Left lobe of liver (tissue), 2 donors: ENCODE measurements at regions not wholly inside any gene's neighbourhood (a gene's known extent, or its start where the extent isn't known, plus 50 kb on each side); places are given as distances from the start of the nearest gene placed in this dataset.

ENCODE experiments used
- ATAC-seq: fragments of 200-7000 bp; cut with Tn5 transposase; one replicate; pipeline ENCODE4 v1.9.1; 2020; ENCODE audit warnings: mild to moderate bottlenecking, moderate library complexity
- DNase-seq: peaks from one replicate; pipeline ENCODE4 v3.0.0-alpha.2; 2020; ENCODE audit warnings: low spot score
- donor health status: DM: no; HTN: no; CAD: no; lungs with moderate emphysema.
- donor health status: DM: no; HTN: yes; CAD: no.

GRCh38 chr4:98771959-98772632 lies 113.7 kb upstream of the TSPAN5 start:
- no peak for DNase-seq
- no peak for ATAC-seq

- ATAC-seq (no peak), DNase-seq (no peak)
Measured at GRCh38 chr4:98765771-98766170, 107.4 kb upstream of the TSPAN5 start.

GRCh38 chr4:98758182-98758581 lies 99.8 kb upstream of the TSPAN5 start:
- ATAC-seq (no peak), DNase-seq (no peak)

- ATAC-seq (no peak), DNase-seq (no peak)
Measured at GRCh38 chr4:98754736-98755135, 96.3 kb upstream of the TSPAN5 start.

- ATAC-seq = no peak
- no peak for DNase-seq
Measured at GRCh38 chr4:98749206-98749605, 90.8 kb upstream of the TSPAN5 start.

- no peak for DNase-seq
- ATAC-seq = no peak
Measured at GRCh38 chr4:98748609-98749008, 90.2 kb upstream of the TSPAN5 start.

GRCh38 chr4:98747393-98748091 lies 89.1 kb upstream of the TSPAN5 start:
- no peak for DNase-seq
- no peak for ATAC-seq

- no peak for ATAC-seq
- no peak for DNase-seq
Measured at GRCh38 chr4:98746936-98747335, 88.5 kb upstream of the TSPAN5 start.

GRCh38 chr4:98746530-98746929 lies 88.1 kb upstream of the TSPAN5 start:
- DNase-seq (no peak), ATAC-seq (no peak)

- no peak for DNase-seq
- ATAC-seq = peak; percentile 80
Measured at GRCh38 chr4:98745366-98745765, 87.0 kb upstream of the TSPAN5 start.

- ATAC-seq (no peak), DNase-seq (no peak)
Measured at GRCh38 chr4:98744372-98745150, 86.2 kb upstream of the TSPAN5 start.

GRCh38 chr4:98741952-98742351 lies 83.5 kb upstream of the TSPAN5 start:
- DNase-seq (no peak), ATAC-seq (no peak)

GRCh38 chr4:98739751-98740150 lies 81.3 kb upstream of the TSPAN5 start:
- DNase-seq (no peak), ATAC-seq (no peak)

GRCh38 chr4:98733601-98734000 lies 75.2 kb upstream of the TSPAN5 start:
- no peak for ATAC-seq
- no peak for DNase-seq

- no peak for ATAC-seq
- no peak for DNase-seq
Measured at GRCh38 chr4:98728871-98729270, 70.5 kb upstream of the TSPAN5 start.

GRCh38 chr4:98728433-98728832 lies 70.0 kb upstream of the TSPAN5 start:
- ATAC-seq = peak; percentile 53

GRCh38 chr4:98722000-98722399 lies 63.6 kb upstream of the TSPAN5 start:
- DNase-seq (no peak), ATAC-seq (no peak)

More at GRCh38 chr4:98728433-98728832, 70.0 kb upstream of the TSPAN5 start:
- DNase-seq = no peak

- DNase-seq (no peak), ATAC-seq (no peak)
Measured at GRCh38 chr4:98720871-98721480, 62.6 kb upstream of the TSPAN5 start.

GRCh38 chr4:98716796-98717195 lies 58.4 kb upstream of the TSPAN5 start:
- no peak for ATAC-seq
- DNase-seq = no peak

GRCh38 chr4:98712607-98713006 lies 54.2 kb upstream of the TSPAN5 start:
- DNase-seq = no peak
- ATAC-seq = no peak

- ATAC-seq = no peak
- DNase-seq = no peak
Measured at GRCh38 chr4:98711526-98711925, 53.1 kb upstream of the TSPAN5 start.

GRCh38 chr4:98710831-98711230 lies 52.4 kb upstream of the TSPAN5 start:
- ATAC-seq = no peak

More at GRCh38 chr4:98710831-98711230, 52.4 kb upstream of the TSPAN5 start:
- DNase-seq = no peak
